GM20000 (cell line): ENCODE measurements at regions not wholly inside any gene's neighbourhood (a gene's known extent, or its start where the extent isn't known, plus 50 kb on each side); places are given as distances from the start of the nearest gene placed in this dataset.
"Not testable (repeated sequence)": the region's sequence is repeated elsewhere in the genome, so short reads cannot be mapped to it uniquely, and the experiment has no call there.

Experiments used
- DNase-seq: peaks from one replicate; pipeline ENCODE4 v3.0.0; 2012; ENCODE audit warnings: low spot score
- TF ChIP-seq, protein P1 (sequence below): IDR thresholded peaks from 2 replicates; pipeline ENCODE4 v1.5.1; 2012; ENCODE audit warnings: mild to moderate bottlenecking, control low read depth; ENCODE audit errors: extremely low read depth, missing control alignments

GRCh38 chr3:184500344-184500923 is 61.2 kb upstream of the EPHB3 start:
- DNase-seq = peak; percentile 1
- TF ChIP-seq, protein P1, sequence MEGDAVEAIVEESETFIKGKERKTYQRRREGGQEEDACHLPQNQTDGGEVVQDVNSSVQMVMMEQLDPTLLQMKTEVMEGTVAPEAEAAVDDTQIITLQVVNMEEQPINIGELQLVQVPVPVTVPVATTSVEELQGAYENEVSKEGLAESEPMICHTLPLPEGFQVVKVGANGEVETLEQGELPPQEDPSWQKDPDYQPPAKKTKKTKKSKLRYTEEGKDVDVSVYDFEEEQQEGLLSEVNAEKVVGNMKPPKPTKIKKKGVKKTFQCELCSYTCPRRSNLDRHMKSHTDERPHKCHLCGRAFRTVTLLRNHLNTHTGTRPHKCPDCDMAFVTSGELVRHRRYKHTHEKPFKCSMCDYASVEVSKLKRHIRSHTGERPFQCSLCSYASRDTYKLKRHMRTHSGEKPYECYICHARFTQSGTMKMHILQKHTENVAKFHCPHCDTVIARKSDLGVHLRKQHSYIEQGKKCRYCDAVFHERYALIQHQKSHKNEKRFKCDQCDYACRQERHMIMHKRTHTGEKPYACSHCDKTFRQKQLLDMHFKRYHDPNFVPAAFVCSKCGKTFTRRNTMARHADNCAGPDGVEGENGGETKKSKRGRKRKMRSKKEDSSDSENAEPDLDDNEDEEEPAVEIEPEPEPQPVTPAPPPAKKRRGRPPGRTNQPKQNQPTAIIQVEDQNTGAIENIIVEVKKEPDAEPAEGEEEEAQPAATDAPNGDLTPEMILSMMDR = no peak

DNA sequence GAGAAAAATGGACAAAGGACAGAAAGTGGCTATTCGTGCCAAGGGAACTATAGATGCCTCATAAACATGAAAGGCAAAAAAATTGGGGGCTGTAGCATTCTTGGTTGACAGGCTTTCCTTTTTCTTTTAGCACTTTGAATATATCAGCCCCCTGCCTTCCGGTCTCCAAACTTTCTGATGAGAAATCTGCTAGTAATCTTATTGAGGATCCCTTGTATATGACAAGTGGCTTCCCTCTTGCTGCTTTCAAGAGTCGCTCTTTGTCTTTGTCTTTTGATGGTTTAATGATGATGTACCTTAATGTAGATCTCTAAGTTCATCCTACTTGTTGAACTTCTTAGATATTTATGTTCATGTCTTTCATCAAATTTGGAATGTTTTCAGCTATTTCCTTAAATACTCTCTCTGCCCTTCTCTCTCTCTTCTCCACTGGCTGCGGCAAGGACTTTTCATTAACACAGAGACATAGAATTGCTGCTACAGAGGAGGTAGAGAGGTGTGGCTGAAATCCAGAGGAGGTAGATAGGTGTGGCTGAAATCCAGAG is 59.4 kb upstream of the EPHB3 start:
- DNase-seq = no peak
- TF ChIP-seq, protein P1 = no peak

- not testable (repeated sequence) for DNase-seq
These were observed 58.7 kb upstream of the EPHB3 start for GRCh38 chr3:184502841-184503240.

GRCh38 chr3:184503647-184504046 is 57.9 kb upstream of the EPHB3 start:
- no peak for DNase-seq
- TF ChIP-seq, protein P1 = no peak

GRCh38 chr3:184505076-184505878 is 56.3 kb upstream of the EPHB3 start:
- DNase-seq = no peak
- TF ChIP-seq, protein P1 = no peak

GRCh38 chr3:184506561-184506991 is 55.0 kb upstream of the EPHB3 start:
- TF ChIP-seq, protein P1 = no peak
- DNase-seq = no peak

GRCh38 chr3:184508938-184509337 is 52.6 kb upstream of the EPHB3 start:
- TF ChIP-seq, protein P1 = no peak
- no peak for DNase-seq
